Panc1 (cell line): ENCODE measurements at regions not wholly inside any gene's neighbourhood (a gene's known extent, or its start where the extent isn't known, plus 50 kb on each side); places are given as distances from the start of the nearest gene placed in this dataset.

ENCODE experiments used
- ATAC-seq: fragments of 200-7000 bp; cut with Tn5 transposase; 2 replicates; pipeline ENCODE4 v1.9.1; 2020; ENCODE audit warnings: mild to moderate bottlenecking, moderate library complexity
- BruUV-seq: library from RNA; stranded (reverse); fragments of 400-500 nt; replicated peaks from 2 replicates; lab custom pipeline; 2021; lab: Mats Ljungman, UMichigan
- CTCF ChIA-PET: fragments of 300-600 bp; sonication (Branson Sonifier 250); formaldehyde crosslinking; loops from one replicate; lab custom pipeline; 2022; ENCODE audit warnings: antibody characterized with exemption; lab: Charles Lee
- POLR2A ChIA-PET: fragments of 300-600 bp; sonication (Branson Sonifier 250); formaldehyde crosslinking; loops from one replicate; lab custom pipeline; 2022; ENCODE audit warnings: antibody characterized with exemption; lab: Charles Lee
- DNase-seq: peaks from one replicate; pipeline ENCODE4 v3.0.0-alpha.2; 2010; ENCODE audit warnings: low read depth, low spot score
- H3K27ac ChIP-seq: 2 replicates; pipeline ENCODE4 v1.5.1; 2011; ENCODE audit warnings: mild to moderate bottlenecking, low read length, inconsistent platforms
- H3K27me3 ChIP-seq: fragments of 200-500 bp; sonication (Bioruptor generic); 2 replicates; pipeline ENCODE4 v1.6.0; 2014; ENCODE audit warnings: low read length, inconsistent platforms; ENCODE audit not compliant: control insufficient read depth, insufficient read depth
- H3K36me3 ChIP-seq: fragments of 200-500 bp; sonication (Bioruptor generic); 2 replicates; pipeline ENCODE4 v1.5.1; 2014; ENCODE audit warnings: inconsistent platforms, mild to moderate bottlenecking, low read length, moderate library complexity; ENCODE audit not compliant: control insufficient read depth, insufficient read depth
- H3K4me1 ChIP-seq: 2 replicates; pipeline ENCODE4 v1.5.1; 2011; ENCODE audit warnings: inconsistent platforms, mild to moderate bottlenecking, low read length, moderate library complexity; ENCODE audit not compliant: control insufficient read depth, insufficient read depth
- H3K4me3 ChIP-seq, 2 experiments: 2 replicates each; pipeline ENCODE4 v1.5.1; 2011 to 2012; ENCODE audit warnings: low read depth in 2 of 2, low read length in 2 of 2, mild to moderate bottlenecking in 2 of 2, inconsistent platforms in 1 of 2, moderate library complexity in 1 of 2
- H3K9me3 ChIP-seq: fragments of 200-500 bp; sonication (Bioruptor generic); 2 replicates; pipeline ENCODE4 v1.5.1; 2014; ENCODE audit warnings: low read depth, mild to moderate bottlenecking, inconsistent platforms, low read length, moderate library complexity; ENCODE audit not compliant: control insufficient read depth, insufficient read depth
- CTCF ChIP-seq: fragments of 450-650 bp; IDR thresholded peaks from 2 replicates; pipeline ENCODE4 v1.5.1; 2017; ENCODE audit warnings: mild to moderate bottlenecking
- POLR2AphosphoS5 ChIP-seq: IDR thresholded peaks from 2 replicates; pipeline ENCODE4 v1.6.1; 2012; ENCODE audit warnings: mild to moderate bottlenecking, low read depth, low read length, moderate library complexity
- REST ChIP-seq, 2 experiments: IDR thresholded peaks; 2 replicates each; pipeline ENCODE4 v1.6.1; 2011 to 2012; ENCODE audit warnings: low read depth in 2 of 2, control low read depth in 1 of 2, low read length in 1 of 2, mild to moderate bottlenecking in 1 of 2, moderate library complexity in 1 of 2; ENCODE audit not compliant: insufficient read depth in 1 of 2
- SIN3A ChIP-seq: IDR thresholded peaks from 2 replicates; pipeline ENCODE4 v1.6.1; 2012; ENCODE audit warnings: low read depth, mild to moderate bottlenecking, low read length, moderate library complexity, borderline replicate concordance; ENCODE audit not compliant: insufficient read depth
- TCF7L2 ChIP-seq: IDR thresholded peaks from 2 replicates; pipeline ENCODE4 v1.6.1; 2011; ENCODE audit warnings: mild to moderate bottlenecking, low read depth, low read length, inconsistent platforms
- in situ Hi-C: cut with HindIII; loops from 2 replicates; pipeline ENCODE4 v1.10.0; 2016; ENCODE audit warnings: low sequenced_read_pairs, low pct_unique_long_range_greater_than_20kb
- intact Hi-C: fragments of 100-400 bp; cut with micrococcal nuclease; formaldehyde crosslinking; loops from one replicate; pipeline ENCODE4 v1.10.0; 2022; ENCODE audit not compliant: unreplicated experiment

GRCh38 chr11:71329786-71330185 lies 77.4 kb upstream of the SHANK2 start:
- intact Hi-C loops, result no loop called here

GRCh38 chr11:71329165-71329510 lies 76.8 kb upstream of the SHANK2 start:
- ChIA-PET POLR2A (interaction anchor here (0.6 kb wide), 1 partner anchor 173 kb away, joined by 19 read pairs; no protein-coding TSS in a partner anchor), CTCF (interaction anchor here (0.6 to 0.7 kb wide), 2 partner anchors 13 to 28 kb away, joined by 3 to 9 read pairs; no protein-coding TSS in a partner anchor)
- no peak; the same call in 1 of the 2 replicates for ATAC-seq
- no peak overlapping the region for H3K4me3 ChIP-seq
- in situ Hi-C loops, result no loop called here
- no peaks in the 10 kb centered on the region for H3K9me3 ChIP-seq
- TF ChIP-seq SIN3A, result no peak
- no peak for TF ChIP-seq CTCF
- no peak for TF ChIP-seq POLR2AphosphoS5
- TF ChIP-seq REST (IDR thresholded peaks at IDR 0.05; ENCODE audit: insufficient read depth in 1 of 2, low read depth in 2 of 2, low read length in 1 of 2), result no peak
- TF ChIP-seq TCF7L2, result no peak
- no peak overlapping the region for H3K27ac ChIP-seq
- H3K36me3 ChIP-seq, result no peaks in the 10 kb centered on the region
- H3K27me3 ChIP-seq, result no peaks in the 10 kb centered on the region
- intact Hi-C loops, result no loop called here
- no peaks in the 10 kb centered on the region for H3K4me1 ChIP-seq
- DNase-seq, result no peak
- no TSS peak for BruUV-seq

More at GRCh38 chr11:71329786-71330185, 77.4 kb upstream of the SHANK2 start:
- in situ Hi-C loops, result no loop called here
- DNase-seq (no peak), ATAC-seq (no peak)
- H3K36me3 ChIP-seq, result no peaks in the 10 kb centered on the region
- H3K9me3 ChIP-seq, result no peaks in the 10 kb centered on the region
- no peak overlapping the region for H3K4me3 ChIP-seq
- no TSS peak for BruUV-seq
- H3K27me3 ChIP-seq, result no peaks in the 10 kb centered on the region
- TF ChIP-seq SIN3A, result no peak
- no peak for TF ChIP-seq CTCF
- TF ChIP-seq REST (IDR thresholded peaks at IDR 0.05; ENCODE audit: insufficient read depth in 1 of 2, low read depth in 2 of 2, low read length in 1 of 2), result no peak
- TF ChIP-seq POLR2AphosphoS5, result no peak
- CTCF ChIA-PET, result no interaction called here
- no peak overlapping the region for H3K27ac ChIP-seq
- no peaks in the 10 kb centered on the region for H3K4me1 ChIP-seq
- POLR2A ChIA-PET, result no interaction called here
